ENCODE measurements at regions not wholly inside any gene's neighbourhood (a gene's known extent, or its start where the extent isn't known, plus 50 kb on each side); places are given as distances from the start of the nearest gene placed in this dataset.

DNA sequence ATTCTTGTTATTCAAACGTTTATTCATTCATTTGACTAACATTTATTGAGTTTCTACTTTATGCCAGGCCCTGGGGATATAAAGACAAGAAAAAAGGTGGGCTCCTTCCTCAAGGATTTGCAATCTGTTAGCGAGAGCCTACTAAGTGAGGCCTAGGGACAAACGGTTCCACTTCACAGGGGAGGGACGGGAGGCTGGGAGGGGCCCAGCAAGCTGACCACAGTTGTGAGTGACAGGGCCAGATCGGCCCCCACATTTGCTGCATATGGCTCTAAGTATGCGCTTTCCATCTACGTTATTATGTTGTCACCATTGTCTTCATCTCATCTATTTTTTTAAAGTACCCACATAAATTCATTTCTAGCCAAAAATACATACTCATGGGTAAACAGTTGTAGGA, 271.1 kb downstream of the BUD13 start:
- TF ChIP-seq CTCF (IDR thresholded peaks at IDR 0.05; ENCODE audit: low read length) (no peak), EZH2 (IDR thresholded peaks at IDR 0.05; ENCODE audit: borderline replicate concordance, low read length) (no peak)

All from OCI-LY1 (cell line).